ENCODE measurements at regions not wholly inside any gene's neighbourhood (a gene's known extent, or its start where the extent isn't known, plus 50 kb on each side); places are given as distances from the start of the nearest gene placed in this dataset.
"Not testable (repeated sequence)": the region's sequence is repeated elsewhere in the genome, so short reads cannot be mapped to it uniquely, and the experiment has no call there.

GRCh38 chr6:28816909-28817807 lies 106.6 kb downstream of the TRIM27 start:
- no peak for DNase-seq (ENCODE audit: low read depth)
- Histone ChIP-seq H3K4me3 (ENCODE audit: low read depth, low read length) (no peak overlapping the region), H3K27me3 (ENCODE audit: control insufficient read depth, insufficient read depth, low read length) (peaks cover 23% of the 10 kb centered on the region), H3K36me3 (ENCODE audit: control insufficient read depth, insufficient read depth, low read length) (no peaks in the 10 kb centered on the region)
- POLR2A ChIA-PET: no interaction called here
- TF ChIP-seq, protein P1, sequence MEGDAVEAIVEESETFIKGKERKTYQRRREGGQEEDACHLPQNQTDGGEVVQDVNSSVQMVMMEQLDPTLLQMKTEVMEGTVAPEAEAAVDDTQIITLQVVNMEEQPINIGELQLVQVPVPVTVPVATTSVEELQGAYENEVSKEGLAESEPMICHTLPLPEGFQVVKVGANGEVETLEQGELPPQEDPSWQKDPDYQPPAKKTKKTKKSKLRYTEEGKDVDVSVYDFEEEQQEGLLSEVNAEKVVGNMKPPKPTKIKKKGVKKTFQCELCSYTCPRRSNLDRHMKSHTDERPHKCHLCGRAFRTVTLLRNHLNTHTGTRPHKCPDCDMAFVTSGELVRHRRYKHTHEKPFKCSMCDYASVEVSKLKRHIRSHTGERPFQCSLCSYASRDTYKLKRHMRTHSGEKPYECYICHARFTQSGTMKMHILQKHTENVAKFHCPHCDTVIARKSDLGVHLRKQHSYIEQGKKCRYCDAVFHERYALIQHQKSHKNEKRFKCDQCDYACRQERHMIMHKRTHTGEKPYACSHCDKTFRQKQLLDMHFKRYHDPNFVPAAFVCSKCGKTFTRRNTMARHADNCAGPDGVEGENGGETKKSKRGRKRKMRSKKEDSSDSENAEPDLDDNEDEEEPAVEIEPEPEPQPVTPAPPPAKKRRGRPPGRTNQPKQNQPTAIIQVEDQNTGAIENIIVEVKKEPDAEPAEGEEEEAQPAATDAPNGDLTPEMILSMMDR (IDR thresholded peaks at IDR 0.05; ENCODE audit: insufficient read depth, low read depth, low read length): no peak
- CTCF ChIA-PET: interaction anchor here (0.9 kb wide), 1 partner anchor 199 kb away, joined by 3 read pairs; no protein-coding TSS in a partner anchor

DNA sequence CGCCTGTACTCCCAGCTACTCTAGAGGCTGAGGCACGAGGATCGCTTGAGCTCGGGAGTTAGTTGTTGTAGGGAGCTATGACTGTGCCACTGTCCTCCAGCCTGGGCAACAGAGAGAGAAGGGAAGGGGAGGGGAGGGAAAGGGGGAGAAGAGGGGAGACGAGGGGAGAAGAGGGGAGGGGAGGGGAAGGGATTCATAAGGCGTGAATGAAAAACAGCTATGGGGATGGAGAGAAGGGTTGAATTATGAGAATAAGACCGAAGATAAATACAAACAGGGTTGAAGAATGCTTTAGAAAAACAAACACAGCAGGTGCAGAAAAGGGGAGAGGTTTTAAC lies 106.0 kb downstream of the TRIM27 start:
- H3K27me3 ChIP-seq (ENCODE audit: control insufficient read depth, insufficient read depth, low read length): peaks cover 21% of the 10 kb centered on the region
- POLR2A ChIA-PET: no interaction called here
- H3K4me3 ChIP-seq (ENCODE audit: low read depth, low read length): no peak overlapping the region
- TF ChIP-seq, protein P1 (IDR thresholded peaks at IDR 0.05; ENCODE audit: insufficient read depth, low read depth, low read length): no peak
- CTCF ChIA-PET: interaction anchor here (0.9 kb wide), 1 partner anchor 198 kb away, joined by 3 read pairs; no protein-coding TSS in a partner anchor
- no peaks in the 10 kb centered on the region for H3K36me3 ChIP-seq (ENCODE audit: control insufficient read depth, insufficient read depth, low read length)
- no peak for DNase-seq (ENCODE audit: low read depth)

- no peak overlapping the region for H3K4me3 ChIP-seq (ENCODE audit: low read depth, low read length)
- peaks cover 19% of the 10 kb centered on the region for H3K27me3 ChIP-seq (ENCODE audit: control insufficient read depth, insufficient read depth, low read length)
- DNase-seq (ENCODE audit: low read depth): no peak
- TF ChIP-seq, protein P1 (IDR thresholded peaks at IDR 0.05; ENCODE audit: insufficient read depth, low read depth, low read length): no peak
- no peaks in the 10 kb centered on the region for H3K36me3 ChIP-seq (ENCODE audit: control insufficient read depth, insufficient read depth, low read length)
- ChIA-PET CTCF (interaction anchor here (1.2 to 1.4 kb wide), 2 partner anchors 13 to 14 kb away, joined by 3 to 4 read pairs; no protein-coding TSS in a partner anchor), POLR2A (no interaction called here)
Observed at GRCh38 chr6:28824793-28825731, 98.7 kb downstream of the TRIM27 start.

- ChIA-PET CTCF (interaction anchor here (1.2 to 1.4 kb wide), 3 partner anchors 12 to 13 kb away, joined by 3 to 7 read pairs (median 4); no protein-coding TSS in a partner anchor), POLR2A (no interaction called here)
- DNase-seq (ENCODE audit: low read depth): no peak
- Histone ChIP-seq H3K4me3 (ENCODE audit: low read depth, low read length) (no peak overlapping the region), H3K36me3 (ENCODE audit: control insufficient read depth, insufficient read depth, low read length) (no peaks in the 10 kb centered on the region), H3K27me3 (ENCODE audit: control insufficient read depth, insufficient read depth, low read length) (peaks cover 19% of the 10 kb centered on the region)
- TF ChIP-seq, protein P1 (IDR thresholded peaks at IDR 0.05; ENCODE audit: insufficient read depth, low read depth, low read length): no peak
Observed at GRCh38 chr6:28825732-28826293, 98.0 kb downstream of the TRIM27 start.

DNA sequence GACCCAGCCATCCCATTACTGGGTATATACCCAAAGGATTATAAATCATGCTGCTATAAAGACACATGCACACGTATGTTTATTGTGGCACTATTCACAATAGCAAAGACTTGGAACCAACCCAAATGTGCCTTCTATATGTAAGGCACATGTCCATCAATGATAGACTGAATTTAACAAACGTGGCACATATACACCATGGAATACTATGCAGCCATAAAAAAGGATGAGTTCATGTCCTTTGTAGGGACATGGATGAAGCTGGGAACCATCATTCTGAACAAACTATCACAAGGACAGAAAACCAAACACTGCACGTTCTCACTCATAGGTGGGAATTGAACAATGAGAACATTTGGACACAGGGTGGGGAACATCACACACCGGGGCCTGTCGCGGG lies 92.1 kb downstream of the TRIM27 start:
- H3K27me3 ChIP-seq (ENCODE audit: control insufficient read depth, insufficient read depth, low read length); H3K36me3 ChIP-seq (ENCODE audit: control insufficient read depth, insufficient read depth, low read length); DNase-seq (ENCODE audit: low read depth); H3K4me3 ChIP-seq (ENCODE audit: low read depth, low read length); POLR2A ChIA-PET; CTCF ChIA-PET: not testable (repeated sequence)

DNA sequence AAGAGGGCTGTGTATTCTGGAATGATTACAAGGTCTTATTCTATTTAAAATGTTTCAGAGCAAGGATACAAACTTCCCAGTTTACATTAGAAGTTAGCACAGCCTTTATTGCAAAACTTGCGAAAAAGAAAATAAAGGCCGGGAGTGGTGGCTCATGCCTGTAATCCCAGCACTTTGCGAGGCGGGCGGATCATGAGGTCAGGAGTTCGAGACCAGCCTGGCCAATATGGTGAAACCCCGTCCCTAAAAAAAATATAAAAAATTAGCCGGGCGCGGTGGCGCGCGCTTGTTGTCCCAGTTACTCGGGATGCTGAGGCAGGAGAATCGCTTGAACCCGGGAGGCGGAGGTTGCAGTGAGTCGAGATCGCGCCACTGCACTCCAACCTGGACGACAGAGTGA lies 87.1 kb downstream of the TRIM27 start:
- POLR2A ChIA-PET; H3K27me3 ChIP-seq (ENCODE audit: control insufficient read depth, insufficient read depth, low read length); H3K4me3 ChIP-seq (ENCODE audit: low read depth, low read length); DNase-seq (ENCODE audit: low read depth); H3K36me3 ChIP-seq (ENCODE audit: control insufficient read depth, insufficient read depth, low read length): not testable (repeated sequence)
- CTCF ChIA-PET: interaction anchor here (0.6 to 3.4 kb wide), 13 partner anchors 13 to 186 kb away, joined by 3 to 52 read pairs (median 4); no protein-coding TSS in a partner anchor
